ENCODE measurements at regions not wholly inside any gene's neighbourhood (a gene's known extent, or its start where the extent isn't known, plus 50 kb on each side); places are given as distances from the start of the nearest gene placed in this dataset.
"Not testable (repeated sequence)": the region's sequence is repeated elsewhere in the genome, so short reads cannot be mapped to it uniquely, and the experiment has no call there.

DNA sequence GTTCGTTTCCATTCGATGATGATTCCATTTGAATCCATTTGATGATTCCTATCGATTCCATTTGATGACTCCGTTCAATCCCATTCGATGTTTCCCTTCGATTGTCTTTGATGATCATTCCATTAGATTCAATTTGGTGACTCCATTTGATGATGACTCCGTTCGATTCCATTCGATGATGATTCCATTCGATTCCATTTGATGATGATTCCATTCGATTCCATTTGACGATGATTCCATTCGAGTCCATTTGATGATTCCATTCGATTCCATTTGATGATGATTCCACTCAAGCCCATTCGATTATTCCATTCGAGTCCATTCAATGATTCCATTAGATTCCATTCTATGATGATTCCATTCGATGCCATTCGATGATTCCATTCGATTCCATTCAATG is 2730.6 kb downstream of the RPIA start:
- in situ Hi-C loops (cut with MboI; ENCODE audit: low sequenced_read_pairs, unreplicated experiment); DNase-seq (ENCODE audit: low spot score): not testable (repeated sequence)

DNA sequence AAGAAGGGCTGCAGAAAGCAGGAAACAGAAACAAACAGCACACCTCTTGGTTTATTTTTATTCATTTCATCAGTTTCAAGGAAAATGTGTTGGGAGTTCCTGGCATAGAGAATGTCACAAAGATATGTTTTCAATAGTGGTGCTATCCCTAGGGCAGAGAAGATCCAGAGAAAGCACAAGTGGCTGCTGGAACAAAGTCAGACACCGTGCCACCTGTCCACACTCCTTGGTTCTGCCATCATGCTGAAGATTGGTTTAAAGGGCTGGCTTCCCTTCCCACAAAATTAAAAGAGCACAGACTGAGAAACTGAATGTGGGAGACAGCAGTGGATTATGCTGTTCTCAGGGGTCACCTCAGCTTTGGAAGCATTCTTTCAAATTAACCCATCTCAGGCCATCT is 2735.7 kb downstream of the RPIA start:
- DNase-seq (ENCODE audit: low spot score); in situ Hi-C loops (cut with MboI; ENCODE audit: low sequenced_read_pairs, unreplicated experiment): not testable (repeated sequence)

DNA sequence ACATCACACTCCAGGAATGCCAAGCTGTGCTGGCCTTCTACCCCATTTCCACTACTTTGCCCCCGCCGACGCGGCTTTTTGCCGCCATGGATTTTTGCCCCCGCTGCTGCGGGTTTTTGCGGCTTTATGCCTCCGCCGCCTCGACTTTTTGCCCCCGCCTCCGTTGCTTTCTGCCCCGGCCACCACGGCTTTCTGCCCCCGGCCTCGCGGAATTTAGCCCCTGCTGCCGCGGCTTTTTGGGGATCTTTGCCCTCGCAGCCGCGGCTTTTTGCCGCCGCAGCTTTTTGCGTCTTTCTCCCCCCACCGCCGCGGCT is 2750.4 kb downstream of the RPIA start:
- in situ Hi-C loops (cut with MboI; ENCODE audit: low sequenced_read_pairs, unreplicated experiment); DNase-seq (ENCODE audit: low spot score): not testable (repeated sequence)

DNA sequence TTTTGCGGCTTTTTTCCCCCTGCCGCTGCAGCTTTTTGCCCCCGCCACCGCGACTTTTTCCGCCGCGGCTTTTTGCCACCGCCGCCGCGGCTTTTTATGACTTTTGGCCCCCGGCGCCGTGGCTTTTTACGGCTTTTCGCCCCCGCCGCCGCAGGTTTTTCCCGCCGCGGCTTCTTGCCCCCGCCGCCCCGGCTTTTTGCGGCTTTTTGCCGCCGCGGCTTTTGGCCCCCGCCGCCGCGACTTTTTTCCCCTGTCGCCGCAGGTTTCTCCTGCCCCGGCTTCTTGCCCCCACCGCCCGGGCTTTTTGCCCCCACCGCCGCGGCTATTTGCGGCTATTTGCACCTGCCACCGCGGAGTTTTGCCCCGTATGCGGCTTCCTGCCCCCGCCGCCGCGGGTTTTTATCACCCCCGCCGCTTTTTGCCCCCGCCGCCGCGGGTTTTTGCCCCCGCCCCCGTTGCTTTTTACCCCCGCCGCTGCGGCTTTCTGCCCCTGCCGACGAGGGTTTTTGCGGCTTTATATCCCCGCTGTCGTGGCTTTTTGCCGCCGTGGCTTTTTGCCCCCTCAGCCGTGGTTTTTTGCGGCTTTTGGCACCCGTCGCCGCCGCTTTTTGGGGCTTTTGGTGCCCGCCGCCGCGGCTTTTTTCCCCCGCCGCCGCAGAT is 2750.9 kb downstream of the RPIA start:
- TF ChIP-seq, protein P1, sequence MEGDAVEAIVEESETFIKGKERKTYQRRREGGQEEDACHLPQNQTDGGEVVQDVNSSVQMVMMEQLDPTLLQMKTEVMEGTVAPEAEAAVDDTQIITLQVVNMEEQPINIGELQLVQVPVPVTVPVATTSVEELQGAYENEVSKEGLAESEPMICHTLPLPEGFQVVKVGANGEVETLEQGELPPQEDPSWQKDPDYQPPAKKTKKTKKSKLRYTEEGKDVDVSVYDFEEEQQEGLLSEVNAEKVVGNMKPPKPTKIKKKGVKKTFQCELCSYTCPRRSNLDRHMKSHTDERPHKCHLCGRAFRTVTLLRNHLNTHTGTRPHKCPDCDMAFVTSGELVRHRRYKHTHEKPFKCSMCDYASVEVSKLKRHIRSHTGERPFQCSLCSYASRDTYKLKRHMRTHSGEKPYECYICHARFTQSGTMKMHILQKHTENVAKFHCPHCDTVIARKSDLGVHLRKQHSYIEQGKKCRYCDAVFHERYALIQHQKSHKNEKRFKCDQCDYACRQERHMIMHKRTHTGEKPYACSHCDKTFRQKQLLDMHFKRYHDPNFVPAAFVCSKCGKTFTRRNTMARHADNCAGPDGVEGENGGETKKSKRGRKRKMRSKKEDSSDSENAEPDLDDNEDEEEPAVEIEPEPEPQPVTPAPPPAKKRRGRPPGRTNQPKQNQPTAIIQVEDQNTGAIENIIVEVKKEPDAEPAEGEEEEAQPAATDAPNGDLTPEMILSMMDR (IDR thresholded peaks at IDR 0.05; ENCODE audit: borderline replicate concordance, control extremely low read depth, extremely low read depth, insufficient read depth, missing control alignments), result no peak
- no peak for DNase-seq (ENCODE audit: low spot score)
- in situ Hi-C loops (cut with MboI; ENCODE audit: low sequenced_read_pairs, unreplicated experiment), result no loop called here

DNA sequence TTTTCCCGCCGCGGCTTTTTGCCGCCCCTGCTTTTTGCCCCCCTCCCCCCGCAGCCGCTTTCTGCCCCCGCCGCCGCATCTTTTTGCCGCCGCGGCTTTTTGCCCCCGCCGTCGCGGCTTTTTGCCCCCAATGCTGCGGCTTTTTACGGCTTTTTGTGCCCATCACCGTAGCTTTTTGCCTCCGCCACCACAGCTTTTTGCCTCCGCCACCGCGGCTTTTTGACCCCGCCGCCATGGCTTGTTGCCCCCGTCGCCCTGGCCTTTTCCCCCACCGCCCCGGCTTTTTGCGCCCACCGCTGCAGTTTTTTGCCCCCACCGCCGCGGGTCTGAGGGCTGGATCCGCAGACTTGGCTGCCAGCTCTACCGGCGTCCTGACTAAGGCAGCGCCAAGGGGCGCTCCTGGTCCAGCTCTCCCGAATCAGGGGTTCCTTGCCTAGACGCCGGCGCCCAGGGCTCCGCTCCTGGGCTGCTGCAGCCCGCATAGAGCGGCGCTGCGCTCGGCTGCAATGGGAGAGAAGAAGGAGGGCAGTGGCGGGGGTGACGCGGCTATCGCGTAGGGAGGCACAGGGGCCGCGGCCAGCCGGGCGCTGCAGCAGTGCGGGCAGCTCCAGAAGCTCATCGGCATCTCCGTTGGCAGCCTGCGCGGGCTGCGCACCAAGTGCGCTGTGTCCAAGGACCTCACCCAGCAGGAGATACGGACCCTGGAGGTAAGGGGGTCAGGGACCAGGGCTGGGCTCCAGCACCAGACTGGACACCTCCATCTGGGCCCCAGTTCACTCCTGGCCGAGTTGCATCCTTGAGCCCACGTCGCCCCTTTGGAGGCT is 2751.6 kb downstream of the RPIA start:
- in situ Hi-C loops (cut with MboI; ENCODE audit: low sequenced_read_pairs, unreplicated experiment); DNase-seq (ENCODE audit: low spot score): not testable (repeated sequence)

DNA sequence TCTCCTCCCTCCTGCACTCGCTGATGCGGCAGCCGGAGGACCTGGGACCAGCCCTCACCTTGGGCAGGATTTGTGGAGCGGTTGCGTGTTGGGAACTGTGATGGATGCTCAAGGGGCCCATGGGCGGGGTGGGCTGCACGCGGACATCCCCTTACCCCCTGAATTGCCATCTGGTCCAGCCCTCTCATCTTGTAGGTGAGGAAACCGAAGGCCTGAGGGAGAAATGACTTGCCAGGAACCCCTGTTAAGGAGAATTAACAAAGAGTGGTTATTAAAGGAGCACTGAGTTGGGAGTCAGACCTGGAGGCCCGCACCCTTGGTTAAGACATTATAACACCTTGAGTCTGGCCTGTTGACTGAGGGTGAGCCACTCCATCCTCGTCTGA is 2752.2 kb downstream of the RPIA start:
- DNase-seq (ENCODE audit: low spot score); in situ Hi-C loops (cut with MboI; ENCODE audit: low sequenced_read_pairs, unreplicated experiment): not testable (repeated sequence)

DNA sequence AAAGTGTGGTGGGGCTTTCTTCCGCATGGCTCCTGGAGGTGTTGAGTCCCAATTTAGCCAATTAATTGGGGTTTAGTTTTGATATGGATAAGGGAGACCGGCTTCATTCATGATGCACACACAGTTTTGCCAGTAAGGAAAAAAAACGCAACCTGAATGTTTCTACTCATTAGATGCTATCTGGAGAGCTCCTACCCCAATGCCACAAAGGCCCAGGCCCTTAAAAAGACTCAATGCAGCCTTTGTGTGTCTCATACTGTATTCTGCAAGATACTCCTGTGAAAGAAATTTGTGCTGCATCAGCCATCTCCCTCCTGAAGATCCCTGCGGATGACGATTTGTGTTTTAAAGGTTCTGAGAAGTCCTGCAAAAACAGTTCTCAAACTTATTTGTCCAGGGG is 2754.2 kb downstream of the RPIA start:
- in situ Hi-C loops (cut with MboI; ENCODE audit: low sequenced_read_pairs, unreplicated experiment); DNase-seq (ENCODE audit: low spot score): not testable (repeated sequence)

DNA sequence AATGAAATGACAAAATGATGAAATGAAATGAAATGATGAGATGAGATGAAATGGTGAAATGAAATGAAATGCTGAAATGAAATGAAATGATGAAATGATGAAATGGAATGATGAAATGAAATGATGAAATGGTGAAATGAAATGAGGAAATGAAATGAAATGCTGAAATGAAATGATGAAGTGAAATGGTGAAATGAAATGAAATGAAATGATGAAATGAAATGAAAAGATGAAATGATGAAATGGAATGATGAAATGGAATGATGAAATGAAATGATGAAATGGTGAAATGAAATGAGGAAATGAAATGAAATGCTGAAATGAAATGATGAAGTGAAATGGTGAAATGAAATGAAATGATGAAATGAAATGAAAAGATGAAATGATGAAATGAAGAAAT is 2755.0 kb downstream of the RPIA start:
- DNase-seq (ENCODE audit: low spot score); in situ Hi-C loops (cut with MboI; ENCODE audit: low sequenced_read_pairs, unreplicated experiment): not testable (repeated sequence)

DNA sequence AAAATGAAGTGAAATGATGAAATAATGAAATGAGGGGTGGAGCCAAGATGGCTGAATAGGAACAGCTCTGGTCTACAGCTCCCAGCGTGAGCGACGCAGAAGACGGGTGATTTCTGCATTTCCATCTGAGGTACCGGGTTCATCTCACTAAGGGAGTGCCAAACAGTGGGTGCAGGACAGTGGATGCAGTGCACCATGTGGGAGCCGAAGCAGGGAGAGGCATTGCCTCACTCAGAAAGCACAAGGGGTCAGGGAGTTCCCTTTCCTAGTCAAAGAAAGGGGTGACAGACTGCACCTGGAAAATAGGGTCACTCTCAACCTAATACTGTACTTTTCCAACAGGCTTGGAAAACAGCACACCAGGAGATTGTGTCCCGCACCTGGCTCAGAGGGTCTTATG is 2755.4 kb downstream of the RPIA start:
- DNase-seq (ENCODE audit: low spot score); in situ Hi-C loops (cut with MboI; ENCODE audit: low sequenced_read_pairs, unreplicated experiment): not testable (repeated sequence)

DNA sequence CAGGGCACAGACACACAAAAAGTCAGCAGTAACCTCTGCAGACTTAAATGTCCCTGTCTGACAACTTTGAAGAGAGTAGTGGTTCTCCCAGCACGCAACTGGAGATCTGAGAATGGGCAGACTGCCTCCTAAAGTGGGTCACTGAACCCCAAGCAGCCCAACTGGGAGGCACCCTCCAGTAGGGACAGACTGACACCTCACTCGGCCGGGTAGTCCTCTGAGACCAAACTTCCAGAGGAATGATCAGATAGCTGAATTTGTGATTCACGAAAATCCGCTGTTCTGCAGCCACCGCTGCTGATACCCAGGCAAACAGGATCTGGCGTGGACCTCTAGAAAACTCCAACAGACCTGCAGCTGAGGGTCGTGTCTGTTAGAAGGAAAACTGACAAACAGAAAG is 2756.0 kb downstream of the RPIA start:
- in situ Hi-C loops (cut with MboI; ENCODE audit: low sequenced_read_pairs, unreplicated experiment); DNase-seq (ENCODE audit: low spot score): not testable (repeated sequence)

DNA sequence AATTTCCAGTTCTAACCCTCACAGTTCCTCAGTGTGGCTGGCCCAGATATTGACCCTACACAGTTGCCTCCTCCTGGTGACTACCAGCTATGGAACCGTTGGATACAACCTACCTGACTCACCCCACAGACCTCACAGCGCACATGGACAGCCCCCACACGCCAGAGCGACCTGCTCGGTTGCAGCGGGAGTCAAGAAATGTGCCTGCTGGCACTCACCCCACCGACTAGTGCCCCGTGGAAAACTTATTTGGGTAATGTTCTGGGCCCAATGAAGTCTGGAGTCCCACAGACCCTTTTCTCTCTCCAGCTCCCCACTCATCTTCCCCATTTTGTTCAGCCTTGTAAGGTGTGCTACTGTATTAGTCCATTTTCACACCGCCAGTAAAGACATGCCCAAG is 2770.8 kb downstream of the RPIA start:
- DNase-seq (ENCODE audit: low spot score); in situ Hi-C loops (cut with MboI; ENCODE audit: low sequenced_read_pairs, unreplicated experiment): not testable (repeated sequence)

DNA sequence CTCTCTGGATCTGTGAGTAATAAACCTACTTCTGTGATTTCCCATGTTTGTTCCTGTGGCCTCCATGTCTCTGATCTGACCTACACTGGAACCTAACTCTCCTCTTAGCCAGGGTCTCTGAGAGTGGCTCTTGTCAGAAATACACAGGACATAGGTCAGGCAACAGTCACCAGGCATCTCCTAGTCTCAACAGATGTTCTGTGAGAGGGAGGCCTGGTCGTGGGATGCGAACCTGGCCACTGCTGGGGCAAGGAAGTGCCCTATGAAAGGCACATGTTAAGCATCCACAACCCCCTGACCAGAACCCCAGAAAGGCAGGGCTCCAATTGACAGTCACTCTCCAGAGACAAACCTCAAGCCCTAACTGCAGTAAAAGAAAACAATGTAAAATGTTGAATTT is 2771.5 kb downstream of the RPIA start:
- DNase-seq (ENCODE audit: low spot score); in situ Hi-C loops (cut with MboI; ENCODE audit: low sequenced_read_pairs, unreplicated experiment): not testable (repeated sequence)

DNA sequence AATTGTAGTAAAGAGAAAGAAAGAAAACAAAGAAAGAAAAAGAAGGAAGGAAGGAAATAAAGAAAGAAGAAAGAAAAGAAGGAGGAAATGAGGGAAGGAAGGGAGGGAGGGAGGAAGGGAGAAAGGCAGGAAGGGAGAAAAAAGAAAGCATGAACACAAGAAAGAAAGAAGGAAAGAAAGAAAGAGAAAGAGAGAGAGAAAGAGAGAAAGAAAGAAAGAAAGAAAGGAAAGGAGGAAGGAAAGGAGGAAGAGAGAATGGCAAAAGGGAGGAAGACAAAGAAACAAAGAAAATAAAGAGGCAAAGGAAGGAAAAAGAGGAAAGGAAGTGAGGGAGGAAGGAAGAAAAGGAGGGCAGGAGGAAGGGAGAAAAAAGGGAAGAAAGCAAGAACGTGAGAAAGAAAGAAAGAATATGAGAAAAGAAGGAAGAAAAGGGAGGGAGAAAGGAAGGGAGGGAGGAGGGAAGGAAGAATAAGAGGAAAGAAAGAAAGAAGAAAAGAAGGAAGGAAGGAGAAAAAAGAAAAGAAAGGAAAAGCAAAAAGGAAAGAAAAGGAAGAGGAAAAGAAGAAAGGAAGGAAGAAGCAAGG is 2775.4 kb downstream of the RPIA start:
- in situ Hi-C loops (cut with MboI; ENCODE audit: low sequenced_read_pairs, unreplicated experiment); DNase-seq (ENCODE audit: low spot score): not testable (repeated sequence)

DNA sequence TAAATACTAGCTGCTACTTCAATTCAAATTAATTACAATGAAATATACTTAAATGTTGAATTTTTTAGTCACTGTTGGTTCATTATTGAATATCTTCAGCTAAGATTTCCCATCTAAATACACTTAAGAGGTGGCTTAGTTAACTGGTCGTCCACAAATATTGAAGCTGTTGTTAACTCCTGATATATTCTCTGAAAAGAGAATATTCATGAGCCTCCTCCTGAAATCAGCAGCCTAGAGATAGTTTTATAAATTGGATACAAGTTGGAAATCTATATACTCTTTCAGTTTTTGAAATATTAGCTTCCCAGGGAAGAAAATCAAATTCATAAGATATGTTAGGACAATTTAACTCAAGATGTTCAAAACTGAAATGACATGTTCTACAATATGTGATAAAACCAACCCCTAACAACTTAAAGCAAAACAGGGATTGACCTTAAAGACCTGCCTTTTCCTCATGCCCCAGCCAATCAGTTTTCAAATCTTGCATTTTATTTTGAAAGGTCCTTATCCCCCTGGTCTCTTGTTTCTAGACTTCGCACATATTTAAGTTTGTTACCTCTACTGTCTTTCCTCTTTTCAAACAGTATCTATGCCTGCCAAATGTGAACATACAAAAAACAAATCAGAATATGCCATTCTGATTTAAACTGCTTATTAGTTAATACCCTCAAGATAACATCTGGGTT is 2784.9 kb downstream of the RPIA start:
- not testable (repeated sequence) for DNase-seq (ENCODE audit: low spot score)

DNA sequence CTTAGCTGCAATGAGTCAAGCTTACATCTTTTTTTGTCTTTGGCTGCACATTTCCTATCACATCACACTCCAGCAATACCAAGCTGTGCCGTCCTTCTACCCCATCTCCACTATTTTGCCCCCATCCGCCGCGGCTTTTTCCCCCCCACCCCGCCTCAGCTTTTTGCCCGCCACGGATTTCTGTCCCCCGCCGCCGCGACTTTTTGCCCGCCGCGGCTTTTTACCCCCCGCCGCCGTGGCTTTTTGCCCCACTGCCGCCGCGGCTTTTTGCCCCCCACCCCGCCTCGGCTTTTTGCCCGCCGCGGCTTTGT is 2785.4 kb downstream of the RPIA start:
- DNase-seq (ENCODE audit: low spot score); in situ Hi-C loops (cut with MboI; ENCODE audit: low sequenced_read_pairs, unreplicated experiment): not testable (repeated sequence)

More for the DNA sequence above, 2784.9 kb downstream of the RPIA start:
- in situ Hi-C loops (cut with MboI; ENCODE audit: low sequenced_read_pairs, unreplicated experiment), result not testable (repeated sequence)

DNA sequence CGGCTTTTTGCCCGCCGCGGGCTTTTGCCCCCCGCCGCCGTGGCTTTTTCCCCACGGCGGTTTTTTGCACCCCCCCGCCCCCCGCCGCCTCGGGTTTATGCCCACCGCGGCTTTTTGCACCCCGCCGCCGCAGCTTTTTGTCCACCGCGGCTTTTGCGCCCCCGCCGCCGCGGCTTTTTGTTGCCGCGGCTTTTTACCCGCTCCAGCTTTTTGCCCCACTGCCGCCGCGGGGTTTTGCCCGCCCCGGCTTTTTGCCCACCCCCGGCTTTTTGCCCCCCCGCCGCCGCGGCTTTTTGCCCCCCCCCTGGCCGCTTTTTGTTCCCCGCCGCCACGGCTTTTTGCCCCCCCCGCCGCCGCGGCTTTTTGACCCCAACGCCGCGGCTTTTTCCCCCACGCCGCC is 2785.8 kb downstream of the RPIA start:
- in situ Hi-C loops (cut with MboI; ENCODE audit: low sequenced_read_pairs, unreplicated experiment); DNase-seq (ENCODE audit: low spot score): not testable (repeated sequence)

Measured in GM13976 (cell line).